Activated CD8-positive, alpha-beta memory T cell treated with anti-CD3 and anti-CD28 coated beads for 36 hours (primary cell): ENCODE measurements at regions not wholly inside any gene's neighbourhood (a gene's known extent, or its start where the extent isn't known, plus 50 kb on each side); places are given as distances from the start of the nearest gene placed in this dataset.
"Not testable (repeated sequence)": the region's sequence is repeated elsewhere in the genome, so short reads cannot be mapped to it uniquely, and the experiment has no call there.

Experiments used
- CTCF ChIA-PET: fragments of 350-600 bp; sonication (Branson Sonifier 250); formaldehyde crosslinking; loops from one replicate; lab custom pipeline; 2021; ENCODE audit warnings: antibody characterized with exemption; lab: Charles Lee
- POLR2A ChIA-PET: fragments of 350-600 bp; sonication (Branson Sonifier 250); formaldehyde crosslinking; loops from one replicate; lab custom pipeline; 2021; ENCODE audit warnings: antibody characterized with exemption; lab: Charles Lee

- ChIA-PET CTCF (interaction anchor here (1.3 kb wide), 1 partner anchor 61 kb away, joined by 3 read pairs; no protein-coding TSS in a partner anchor), POLR2A (no interaction called here)
Measured at GRCh38 chr6:157727629-157728182, 95.3 kb upstream of the SNX9 start.

- CTCF ChIA-PET = interaction anchor here (0.6 to 1.3 kb wide), 2 partner anchors 62 to 637 kb away, joined by 3 to 4 read pairs; no protein-coding TSS in a partner anchor
- POLR2A ChIA-PET = no interaction called here
Measured at GRCh38 chr6:157728183-157728881, 94.7 kb upstream of the SNX9 start.

- ChIA-PET CTCF (no interaction called here), POLR2A (no interaction called here)
Measured at GRCh38 chr6:157731221-157731620, 91.8 kb upstream of the SNX9 start.

GRCh38 chr6:157732007-157732406 lies 91.0 kb upstream of the SNX9 start:
- ChIA-PET POLR2A (no interaction called here), CTCF (no interaction called here)

- POLR2A ChIA-PET = no interaction called here
- CTCF ChIA-PET = no interaction called here
Measured at GRCh38 chr6:157732416-157733161, 90.5 kb upstream of the SNX9 start.

- CTCF ChIA-PET = interaction anchor here (1.1 kb wide), 1 partner anchor 57 kb away, joined by 3 read pairs; no protein-coding TSS in a partner anchor
- POLR2A ChIA-PET = not testable (repeated sequence)
Measured at GRCh38 chr6:157736555-157736954, 86.5 kb upstream of the SNX9 start.

GRCh38 chr6:157741321-157741947 lies 81.6 kb upstream of the SNX9 start:
- ChIA-PET CTCF (no interaction called here), POLR2A (no interaction called here)

GRCh38 chr6:157741948-157742556 lies 81.0 kb upstream of the SNX9 start:
- CTCF ChIA-PET = no interaction called here
- POLR2A ChIA-PET = no interaction called here

GRCh38 chr6:157744102-157744601 lies 78.9 kb upstream of the SNX9 start:
- ChIA-PET CTCF (no interaction called here), POLR2A (no interaction called here)

- ChIA-PET POLR2A (interaction anchor here (1.0 kb wide), 1 partner anchor 15 kb away, joined by 3 read pairs; no protein-coding TSS in a partner anchor), CTCF (no interaction called here)
Measured at GRCh38 chr6:157746897-157747296, 76.1 kb upstream of the SNX9 start.

GRCh38 chr6:157747370-157747769 lies 75.7 kb upstream of the SNX9 start:
- CTCF ChIA-PET = no interaction called here

GRCh38 chr6:157748839-157749571 lies 74.0 kb upstream of the SNX9 start:
- ChIA-PET CTCF (no interaction called here), POLR2A (interaction anchor here (0.7 kb wide), 1 partner anchor 271 kb away, joined by 3 read pairs; no protein-coding TSS in a partner anchor)

More at GRCh38 chr6:157747370-157747769, 75.7 kb upstream of the SNX9 start:
- POLR2A ChIA-PET = interaction anchor here (1.0 kb wide), 1 partner anchor 14 kb away, joined by 3 read pairs; no protein-coding TSS in a partner anchor

GRCh38 chr6:157750973-157751372 lies 72.1 kb upstream of the SNX9 start:
- POLR2A ChIA-PET, CTCF ChIA-PET: not testable (repeated sequence)

- CTCF ChIA-PET = interaction anchor here (0.6 kb wide), 1 partner anchor 69 kb away, joined by 4 read pairs; no protein-coding TSS in a partner anchor
- POLR2A ChIA-PET = no interaction called here
Measured at GRCh38 chr6:157751547-157752200, 71.4 kb upstream of the SNX9 start.

- CTCF ChIA-PET = not testable (repeated sequence)
- POLR2A ChIA-PET = interaction anchor here (0.7 kb wide), 1 partner anchor 277 kb away, joined by 3 read pairs; no protein-coding TSS in a partner anchor
Measured at GRCh38 chr6:157752879-157753278, 70.2 kb upstream of the SNX9 start.

- POLR2A ChIA-PET = interaction anchor here (0.7 kb wide), 1 partner anchor 277 kb away, joined by 3 read pairs; no protein-coding TSS in a partner anchor
- CTCF ChIA-PET = no interaction called here
Measured at GRCh38 chr6:157753291-157753690, 69.8 kb upstream of the SNX9 start.

- CTCF ChIA-PET = interaction anchor here (4.1 kb wide), 1 partner anchor 119 kb away, joined by 22 read pairs; no protein-coding TSS in a partner anchor
- POLR2A ChIA-PET = interaction anchor here (0.5 kb wide), 1 partner anchor 24 kb away, joined by 6 read pairs; no protein-coding TSS in a partner anchor
Measured at GRCh38 chr6:157753801-157754200, 69.2 kb upstream of the SNX9 start.
